Osteoblast (primary cell): ENCODE measurements at regions not wholly inside any gene's neighbourhood (a gene's known extent, or its start where the extent isn't known, plus 50 kb on each side); places are given as distances from the start of the nearest gene placed in this dataset.
A peak's percentile ranks its signal among the peaks of the same experiment; 100 is the strongest.

ENCODE experiments used
- DNase-seq: peaks from one replicate; pipeline ENCODE4 v3.0.0; 2011; ENCODE audit warnings: low spot score, mixed read lengths; ENCODE audit not compliant: insufficient read length; ENCODE audit errors: missing footprints
- H2AFZ ChIP-seq: 2 replicates; pipeline ENCODE4 v1.6.0; 2011; ENCODE audit warnings: mild to moderate bottlenecking, low read length
- H3K27ac ChIP-seq: 2 replicates; pipeline ENCODE4 v1.5.1; 2011; ENCODE audit warnings: mild to moderate bottlenecking, low read depth, low read length, moderate library complexity
- H3K27me3 ChIP-seq: 2 replicates; pipeline ENCODE4 v1.6.0; 2012; ENCODE audit warnings: mild to moderate bottlenecking, control low read depth, inconsistent platforms, low read length, moderate library complexity; ENCODE audit not compliant: insufficient read depth
- H3K36me3 ChIP-seq: 2 replicates; pipeline ENCODE4 v1.5.1; 2011; ENCODE audit warnings: mild to moderate bottlenecking, low read length, control low read depth, moderate library complexity; ENCODE audit not compliant: insufficient read depth
- H3K4me1 ChIP-seq: 2 replicates; pipeline ENCODE4 v1.5.1; 2011; ENCODE audit warnings: mild to moderate bottlenecking, low read length, control low read depth, moderate library complexity; ENCODE audit not compliant: insufficient read depth
- H3K4me2 ChIP-seq: 2 replicates; pipeline ENCODE4 v1.6.0; 2011; ENCODE audit warnings: mild to moderate bottlenecking, low read length; ENCODE audit not compliant: insufficient read depth
- H3K4me3 ChIP-seq: fragments of 200-600 bp; sonication (generic); 3 replicates; pipeline ENCODE4 v1.5.1; 2012; ENCODE audit warnings: mild to moderate bottlenecking, low read length, inconsistent platforms; ENCODE audit not compliant: insufficient read depth
- H3K79me2 ChIP-seq: 2 replicates; pipeline ENCODE4 v1.6.0; 2012; ENCODE audit warnings: mild to moderate bottlenecking, low read length, control low read depth, inconsistent platforms; ENCODE audit not compliant: insufficient read depth
- H3K9me3 ChIP-seq: 2 replicates; pipeline ENCODE4 v1.5.1; 2011; ENCODE audit warnings: low read depth, low read length, control low read depth
- H4K20me1 ChIP-seq: 2 replicates; pipeline ENCODE4 v1.6.0; 2012; ENCODE audit warnings: mild to moderate bottlenecking, low read length, control low read depth; ENCODE audit not compliant: insufficient read depth
- TF ChIP-seq, protein P1 (sequence below): IDR thresholded peaks from 2 replicates; pipeline ENCODE4 v1.5.1; 2011; ENCODE audit warnings: mild to moderate bottlenecking, low read depth, low read length, moderate library complexity; ENCODE audit errors: extremely low read depth

- Histone ChIP-seq H3K36me3 (no peaks in the 10 kb centered on the region), H3K27ac (no peak overlapping the region), H3K9me3 (no peaks in the 10 kb centered on the region), H3K27me3 (peaks cover 2% of the 10 kb centered on the region), H3K79me2 (no peaks in the 10 kb centered on the region), H3K4me2 (no peak overlapping the region), H4K20me1 (no peaks in the 10 kb centered on the region), H3K4me3 (no peak overlapping the region), H2AFZ (no peak overlapping the region), H3K4me1 (no peaks in the 10 kb centered on the region)
- TF ChIP-seq, protein P1, sequence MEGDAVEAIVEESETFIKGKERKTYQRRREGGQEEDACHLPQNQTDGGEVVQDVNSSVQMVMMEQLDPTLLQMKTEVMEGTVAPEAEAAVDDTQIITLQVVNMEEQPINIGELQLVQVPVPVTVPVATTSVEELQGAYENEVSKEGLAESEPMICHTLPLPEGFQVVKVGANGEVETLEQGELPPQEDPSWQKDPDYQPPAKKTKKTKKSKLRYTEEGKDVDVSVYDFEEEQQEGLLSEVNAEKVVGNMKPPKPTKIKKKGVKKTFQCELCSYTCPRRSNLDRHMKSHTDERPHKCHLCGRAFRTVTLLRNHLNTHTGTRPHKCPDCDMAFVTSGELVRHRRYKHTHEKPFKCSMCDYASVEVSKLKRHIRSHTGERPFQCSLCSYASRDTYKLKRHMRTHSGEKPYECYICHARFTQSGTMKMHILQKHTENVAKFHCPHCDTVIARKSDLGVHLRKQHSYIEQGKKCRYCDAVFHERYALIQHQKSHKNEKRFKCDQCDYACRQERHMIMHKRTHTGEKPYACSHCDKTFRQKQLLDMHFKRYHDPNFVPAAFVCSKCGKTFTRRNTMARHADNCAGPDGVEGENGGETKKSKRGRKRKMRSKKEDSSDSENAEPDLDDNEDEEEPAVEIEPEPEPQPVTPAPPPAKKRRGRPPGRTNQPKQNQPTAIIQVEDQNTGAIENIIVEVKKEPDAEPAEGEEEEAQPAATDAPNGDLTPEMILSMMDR, result no peak
- peak; percentile 71 for DNase-seq
These were observed 145.2 kb upstream of the UNC5B start for GRCh38 chr10:71067098-71067740.

DNA sequence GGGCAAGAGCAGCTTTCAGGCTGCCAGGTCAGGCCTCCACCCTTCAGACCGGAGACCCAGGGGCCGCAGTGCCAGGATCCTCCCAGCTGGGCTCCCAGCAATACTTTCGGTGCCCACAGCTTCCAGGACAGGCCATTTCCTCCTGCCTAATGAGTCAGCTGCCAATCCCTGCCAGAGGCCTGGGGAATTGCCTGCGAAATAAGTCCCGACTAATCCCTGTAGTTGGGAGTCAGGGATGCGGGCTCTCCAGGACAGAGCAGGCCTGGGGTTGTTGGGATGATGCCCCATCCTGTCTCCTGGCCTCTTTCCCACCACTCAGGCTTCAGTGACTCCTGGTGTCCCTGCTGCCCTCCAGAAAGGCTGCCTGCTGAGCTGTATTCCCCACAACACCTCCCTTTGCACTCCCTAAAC lies 143.5 kb upstream of the UNC5B start:
- H3K27ac ChIP-seq, result no peak overlapping the region
- peak overlapping the region; percentile 85 for H2AFZ ChIP-seq
- no peaks in the 10 kb centered on the region for H4K20me1 ChIP-seq
- H3K4me1 ChIP-seq, result no peaks in the 10 kb centered on the region
- H3K9me3 ChIP-seq, result no peaks in the 10 kb centered on the region
- H3K4me3 ChIP-seq, result no peak overlapping the region
- H3K79me2 ChIP-seq, result no peaks in the 10 kb centered on the region
- H3K4me2 ChIP-seq, result no peak overlapping the region
- TF ChIP-seq, protein P1, result no peak
- peaks cover 2% of the 10 kb centered on the region for H3K27me3 ChIP-seq
- H3K36me3 ChIP-seq, result no peaks in the 10 kb centered on the region
- peak; percentile 95 for DNase-seq

GRCh38 chr10:71069909-71070666 lies 142.3 kb upstream of the UNC5B start:
- Histone ChIP-seq H3K9me3 (no peaks in the 10 kb centered on the region), H3K4me2 (no peak overlapping the region), H4K20me1 (no peaks in the 10 kb centered on the region), H3K36me3 (no peaks in the 10 kb centered on the region), H2AFZ (no peak overlapping the region), H3K4me1 (no peaks in the 10 kb centered on the region), H3K4me3 (no peak overlapping the region), H3K79me2 (no peaks in the 10 kb centered on the region), H3K27me3 (peaks cover 6% of the 10 kb centered on the region), H3K27ac (no peak overlapping the region)
- peak; percentile 86 for DNase-seq
- TF ChIP-seq, protein P1, result no peak

GRCh38 chr10:71070741-71071140 lies 141.6 kb upstream of the UNC5B start:
- Histone ChIP-seq H2AFZ (no peak overlapping the region), H3K36me3 (no peaks in the 10 kb centered on the region), H3K27me3 (peaks cover 10% of the 10 kb centered on the region), H3K4me2 (no peak overlapping the region), H3K9me3 (no peaks in the 10 kb centered on the region), H3K4me1 (no peaks in the 10 kb centered on the region), H3K79me2 (no peaks in the 10 kb centered on the region), H3K4me3 (no peak overlapping the region), H4K20me1 (no peaks in the 10 kb centered on the region), H3K27ac (no peak overlapping the region)
- TF ChIP-seq, protein P1, result no peak
- peak; percentile 81 for DNase-seq
